Fibroblast of the aortic adventitia (primary cell): ENCODE measurements at regions not wholly inside any gene's neighbourhood (a gene's known extent, or its start where the extent isn't known, plus 50 kb on each side); places are given as distances from the start of the nearest gene placed in this dataset.

Source experiments
- DNase-seq: peaks from one replicate; pipeline ENCODE4 v3.0.0-alpha.2; 2010; ENCODE audit warnings: low read depth
- H3K4me3 ChIP-seq: 2 replicates; pipeline ENCODE4 v1.5.1; 2011; ENCODE audit warnings: low read depth, mild to moderate bottlenecking, control low read depth, low read length, moderate library complexity
- CTCF ChIP-seq: IDR thresholded peaks from 2 replicates; pipeline ENCODE4 v1.5.1; 2011; ENCODE audit warnings: mild to moderate bottlenecking, low read length, control low read depth, inconsistent platforms; ENCODE audit not compliant: insufficient read depth

DNA sequence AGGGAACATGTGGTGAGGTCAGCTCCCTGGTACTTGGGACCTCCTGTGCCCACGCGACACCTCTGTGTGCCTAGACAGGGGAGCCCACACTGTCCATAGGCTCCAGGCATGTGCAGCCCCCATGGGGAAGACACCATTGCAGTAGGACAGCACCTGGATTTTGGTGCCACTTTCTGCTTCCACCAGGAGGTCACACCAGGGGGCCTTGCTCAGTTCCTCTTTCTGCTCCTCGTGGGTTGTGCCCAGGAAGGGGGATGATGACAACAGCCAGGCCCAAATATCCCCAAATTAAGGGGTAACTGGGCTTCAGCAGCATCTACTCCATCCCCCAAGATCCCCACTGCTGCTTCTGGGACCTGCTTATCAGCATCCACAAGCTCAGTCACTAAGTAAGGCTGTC is 358.2 kb upstream of the KAZN start:
- no peak overlapping the region for H3K4me3 ChIP-seq
- no peak for DNase-seq
- TF ChIP-seq CTCF: no peak

GRCh38 chr1:14242123-14242522 is 356.4 kb upstream of the KAZN start:
- DNase-seq: no peak
- no peak overlapping the region for H3K4me3 ChIP-seq
- TF ChIP-seq CTCF: no peak

- no peak overlapping the region for H3K4me3 ChIP-seq
- DNase-seq: no peak
- no peak for TF ChIP-seq CTCF
Measured at GRCh38 chr1:14242870-14243269, 355.6 kb upstream of the KAZN start.

- TF ChIP-seq CTCF: no peak
- no peak for DNase-seq
Measured at GRCh38 chr1:14245954-14246353, 352.5 kb upstream of the KAZN start.

GRCh38 chr1:14246471-14246870 is 352.0 kb upstream of the KAZN start:
- TF ChIP-seq CTCF: no peak
- H3K4me3 ChIP-seq: no peak overlapping the region
- DNase-seq: no peak

More at GRCh38 chr1:14245954-14246353, 352.5 kb upstream of the KAZN start:
- no peak overlapping the region for H3K4me3 ChIP-seq

DNA sequence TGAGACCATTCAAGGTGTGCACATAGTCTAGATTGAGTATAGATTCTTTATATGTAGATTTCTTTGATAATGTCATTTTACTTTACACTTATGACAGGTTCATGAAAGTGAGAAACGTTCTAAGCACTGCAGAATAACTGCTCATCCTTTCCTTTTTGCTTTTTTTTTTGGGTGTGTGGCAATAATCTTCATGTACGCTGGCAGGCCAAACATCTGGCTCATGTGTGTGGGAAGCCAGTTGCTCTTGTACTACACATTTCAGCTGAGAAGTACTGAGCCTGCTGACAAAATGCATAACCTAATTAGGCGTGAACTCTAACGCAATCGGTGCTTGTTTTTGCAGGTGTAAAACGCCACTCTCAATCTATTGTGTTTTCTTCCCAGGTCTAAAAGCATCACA is 350.8 kb upstream of the KAZN start:
- no peak for TF ChIP-seq CTCF
- H3K4me3 ChIP-seq: no peak overlapping the region
- DNase-seq: no peak

DNA sequence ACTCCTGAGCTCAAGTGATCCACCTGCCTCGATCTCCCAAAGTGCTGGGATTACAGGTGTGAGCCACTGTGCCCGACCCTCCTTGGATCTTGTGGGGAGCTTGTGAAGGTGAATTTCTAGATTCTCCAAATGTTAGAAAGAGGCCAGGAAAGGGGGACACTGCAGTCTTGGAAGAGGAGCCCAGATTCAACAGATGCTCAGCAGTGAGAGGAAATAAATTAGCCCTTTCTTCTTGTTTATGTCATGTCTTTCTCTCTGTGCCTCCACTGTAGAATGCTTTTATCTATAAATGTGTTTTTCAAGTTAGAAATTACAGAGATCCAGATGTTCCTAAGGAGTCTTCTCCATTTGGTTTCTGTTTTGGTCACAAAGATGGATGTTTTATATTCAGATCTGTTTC is 346.6 kb upstream of the KAZN start:
- no peak for TF ChIP-seq CTCF
- no peak overlapping the region for H3K4me3 ChIP-seq
- DNase-seq: no peak
